GM19351 (cell line): ENCODE measurements at regions not wholly inside any gene's neighbourhood (a gene's known extent, or its start where the extent isn't known, plus 50 kb on each side); places are given as distances from the start of the nearest gene placed in this dataset.

Experiments used
- ATAC-seq: cut with Tn5 transposase; IDR thresholded peaks from one replicate; pipeline ENCODE4 v1.9.1; 2021; ENCODE audit warnings: mild to moderate bottlenecking, moderate library complexity; ENCODE audit not compliant: unreplicated experiment

DNA sequence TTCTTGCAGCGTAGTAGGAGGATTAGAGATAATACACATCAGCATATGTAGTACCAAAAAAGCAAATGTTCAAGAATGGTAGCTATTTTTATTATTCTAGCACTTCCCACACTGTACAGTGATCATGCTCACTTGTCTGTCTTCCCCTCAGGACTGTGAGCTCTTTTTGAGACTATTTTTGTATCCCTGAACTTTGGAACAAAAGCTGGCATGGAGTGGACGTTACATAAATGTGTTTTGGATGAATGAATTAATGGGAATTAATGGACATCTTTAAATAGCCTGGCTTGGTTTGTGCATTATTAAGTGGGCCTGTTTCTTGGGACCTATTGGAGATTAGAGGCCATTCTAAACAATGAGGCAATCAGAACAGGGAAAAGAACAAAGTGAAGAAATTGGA lies 243.7 kb downstream of the CD83 start:
- no peak for ATAC-seq

DNA sequence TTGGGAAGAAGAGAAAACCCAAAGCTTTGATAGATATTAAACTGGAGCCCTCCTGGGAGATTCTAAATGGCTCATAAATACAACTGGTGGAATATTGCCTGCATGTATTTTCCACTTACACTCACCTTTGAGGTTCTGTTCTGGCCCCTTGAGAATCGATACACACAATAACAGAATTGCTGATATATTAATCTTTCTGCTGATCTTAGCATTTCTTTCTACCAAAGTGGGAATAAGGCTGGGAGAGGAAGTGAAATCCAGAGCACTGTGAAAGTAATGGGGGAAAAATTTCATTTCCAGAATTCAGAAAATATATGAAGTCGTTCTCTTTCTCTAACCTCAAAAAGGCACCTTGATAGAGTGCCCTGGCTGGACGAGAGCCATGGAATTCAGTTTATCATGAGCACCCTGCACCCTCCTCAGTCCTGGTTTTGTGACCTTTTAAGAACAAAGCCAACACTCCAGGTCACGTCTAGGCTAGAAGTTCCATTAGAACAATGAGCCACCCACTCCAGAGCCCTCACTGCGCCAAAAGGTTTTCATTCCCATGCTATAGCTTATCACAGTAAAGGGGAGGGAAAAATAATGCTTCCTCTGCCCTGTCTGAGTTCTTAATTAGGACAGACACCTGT lies 244.5 kb downstream of the CD83 start:
- ATAC-seq: no peak

- no peak for ATAC-seq
Measured at GRCh38 chr6:14364370-14364769, 246.8 kb downstream of the CD83 start.

GRCh38 chr6:14365393-14365792 lies 247.8 kb downstream of the CD83 start:
- ATAC-seq: no peak

DNA sequence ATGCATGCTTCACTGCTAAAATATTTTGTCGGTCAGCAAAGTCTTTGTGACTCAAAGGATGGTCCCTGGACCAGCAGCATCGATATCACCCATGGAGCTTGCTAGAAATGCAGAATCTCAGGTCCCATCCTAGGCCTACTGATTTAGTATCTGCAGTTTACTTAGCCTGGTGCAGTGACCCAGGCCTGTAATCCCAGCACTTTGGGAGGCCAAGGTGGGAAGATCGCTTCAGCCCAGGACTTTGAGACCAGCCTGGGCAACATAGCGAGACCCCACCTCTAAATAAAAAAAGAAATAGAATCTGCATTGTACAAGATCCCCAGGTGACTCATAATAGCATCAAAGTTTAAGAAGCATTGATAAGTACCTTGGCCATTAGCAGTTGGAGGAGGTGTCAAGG lies 248.7 kb downstream of the CD83 start:
- no peak for ATAC-seq

DNA sequence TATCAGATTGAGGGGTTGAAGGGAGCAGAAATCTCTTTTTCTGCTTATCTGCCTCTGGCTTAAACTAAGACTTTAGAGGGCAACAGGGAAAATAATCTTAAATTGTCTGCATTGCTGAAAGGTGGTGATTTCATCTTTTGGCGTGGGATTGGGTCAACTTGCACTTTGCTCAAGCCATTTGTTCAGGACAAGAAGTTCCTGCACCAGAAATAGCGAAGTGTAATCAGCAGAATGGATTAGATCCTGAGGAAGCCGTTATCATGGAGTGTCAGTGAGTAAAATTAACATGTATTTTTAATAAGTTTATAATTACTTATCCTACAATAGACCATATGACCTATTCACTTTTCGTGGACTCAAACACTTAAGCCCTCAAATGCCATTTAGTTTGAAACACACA lies 249.3 kb downstream of the CD83 start:
- no peak for ATAC-seq

- ATAC-seq: no peak
Measured at GRCh38 chr6:14367296-14367695, 249.7 kb downstream of the CD83 start.

DNA sequence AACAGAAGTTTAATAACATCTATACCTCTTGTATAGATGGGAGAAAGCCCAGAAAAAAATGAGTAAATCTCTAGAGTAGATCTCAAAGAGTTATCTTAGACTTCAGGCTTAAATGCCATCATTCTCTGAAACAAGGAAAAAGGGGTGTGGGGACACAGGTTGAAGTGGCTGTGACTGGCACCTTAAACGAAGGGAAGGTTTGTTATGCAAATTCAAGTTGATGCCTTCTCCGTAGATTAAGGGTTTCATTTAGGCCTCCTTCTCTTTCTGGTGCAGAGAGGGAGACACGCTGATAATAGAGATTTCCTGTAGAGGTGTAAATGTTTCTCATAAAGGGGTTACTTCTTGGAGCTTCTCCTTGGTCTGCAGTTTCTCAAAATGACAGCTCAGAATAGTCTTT lies 252.1 kb downstream of the CD83 start:
- ATAC-seq: no peak

- no peak for ATAC-seq
Measured at GRCh38 chr6:14371530-14371929, 254.0 kb downstream of the CD83 start.

- ATAC-seq: no peak
Measured at GRCh38 chr6:14372734-14373489, 255.3 kb downstream of the CD83 start.

- ATAC-seq: no peak
Measured at GRCh38 chr6:14373648-14374437, 256.3 kb downstream of the CD83 start.

DNA sequence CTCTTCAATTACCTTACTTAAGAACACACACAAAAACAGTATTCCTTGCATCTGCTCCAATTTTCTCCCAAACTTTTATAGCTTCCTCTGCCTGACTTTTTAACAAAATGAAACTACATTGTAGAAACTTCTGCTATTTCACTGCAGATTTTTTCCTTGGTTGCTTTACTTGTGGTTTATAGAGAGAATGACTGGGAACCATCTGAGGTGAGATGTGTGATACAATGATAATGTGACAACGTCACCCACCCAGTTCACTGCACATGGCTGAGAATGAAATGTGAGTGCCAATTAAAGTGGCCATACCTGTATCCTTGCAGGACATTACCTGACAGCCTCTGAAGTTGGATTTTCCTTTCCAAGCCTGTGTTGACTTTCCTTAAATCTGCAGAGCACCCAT lies 258.4 kb downstream of the CD83 start:
- no peak for ATAC-seq

DNA sequence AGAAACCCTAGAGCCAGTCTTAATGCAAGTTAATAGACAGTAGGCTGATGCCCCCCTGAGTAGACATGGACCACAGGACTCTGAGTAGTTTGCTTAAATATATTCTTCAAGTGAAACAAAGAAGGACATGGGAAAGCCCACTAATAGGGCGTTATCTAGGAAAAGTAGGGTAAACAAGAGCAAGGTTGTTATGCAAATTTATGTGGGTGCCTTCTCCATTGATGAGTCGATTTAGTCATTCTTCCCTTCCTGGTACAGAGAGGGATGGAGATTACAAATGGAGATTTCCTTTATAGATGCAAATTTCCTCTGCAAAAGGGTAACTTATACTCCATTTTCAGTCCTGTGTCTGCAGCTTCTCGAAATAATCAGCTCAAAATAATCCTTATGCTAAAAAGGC lies 262.0 kb downstream of the CD83 start:
- no peak for ATAC-seq

- ATAC-seq: no peak
Measured at GRCh38 chr6:14380086-14380820, 262.7 kb downstream of the CD83 start.

GRCh38 chr6:14380901-14381828 lies 263.6 kb downstream of the CD83 start:
- ATAC-seq: no peak

GRCh38 chr6:14381829-14382677 lies 264.5 kb downstream of the CD83 start:
- ATAC-seq: no peak

DNA sequence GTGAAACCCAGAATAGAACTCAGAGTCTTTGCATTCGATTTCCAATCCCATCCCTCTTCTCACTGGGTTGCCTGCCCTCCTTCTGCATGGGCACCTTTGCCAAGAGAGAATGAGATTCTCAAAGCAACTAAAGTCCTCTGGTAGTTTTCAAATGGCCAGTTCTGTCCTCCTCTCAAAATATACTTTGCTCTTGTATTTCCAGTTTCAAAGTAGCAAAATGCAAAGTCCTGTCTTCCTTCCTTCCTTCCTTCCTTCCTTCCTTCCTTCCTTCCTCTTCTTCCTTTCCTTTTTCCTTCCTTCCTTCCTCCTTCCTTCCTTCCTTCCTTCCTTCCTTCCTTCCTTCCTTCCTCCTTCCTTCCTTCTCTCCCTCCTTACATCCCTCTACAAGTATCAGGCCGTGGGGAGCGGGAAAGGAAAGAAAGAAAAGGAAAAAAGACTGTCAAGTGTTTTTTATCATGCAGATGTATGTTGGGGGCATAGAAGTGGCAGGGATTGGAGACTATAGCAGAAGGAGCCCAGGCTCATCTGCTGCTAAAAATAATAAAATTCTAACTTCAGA lies 265.2 kb downstream of the CD83 start:
- ATAC-seq: no peak

DNA sequence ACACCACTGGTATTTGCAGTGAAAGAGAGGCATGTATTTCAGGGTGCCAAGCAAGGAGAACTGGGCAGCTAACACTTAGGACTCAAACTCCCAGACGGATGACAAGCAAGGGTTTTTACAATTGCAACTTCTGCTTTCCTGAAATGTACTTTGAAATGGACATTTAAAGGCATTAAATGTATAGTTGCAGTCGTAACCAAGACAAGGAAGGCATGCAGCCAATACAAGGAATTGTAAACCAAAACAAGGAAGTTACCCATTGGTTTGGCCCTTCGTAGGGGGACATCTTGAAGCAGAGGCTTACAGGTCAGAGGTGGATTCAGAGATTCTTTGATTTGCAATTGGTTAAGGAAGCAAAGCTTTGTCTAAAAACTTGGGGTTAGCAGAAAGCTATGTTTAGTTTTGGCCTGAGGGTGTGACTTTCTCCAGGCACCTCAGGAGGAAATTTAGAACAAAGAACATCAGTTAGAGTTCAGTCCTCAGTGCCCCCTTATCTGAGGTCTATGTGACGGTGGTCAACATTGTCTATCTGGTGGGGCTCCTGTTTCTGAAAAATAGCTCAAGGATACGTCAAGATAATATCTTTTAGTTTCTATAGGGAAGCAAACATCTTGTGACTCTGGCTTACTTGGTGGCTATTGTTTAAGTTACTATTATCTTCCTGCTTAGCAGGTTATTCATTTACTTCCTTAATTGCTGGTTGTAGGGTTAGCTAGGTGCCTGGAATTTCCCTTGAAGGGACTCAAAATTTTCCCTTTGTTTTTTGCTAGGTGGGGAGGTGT lies 266.0 kb downstream of the CD83 start:
- no peak for ATAC-seq
